ENCODE measurements at regions not wholly inside any gene's neighbourhood (a gene's known extent, or its start where the extent isn't known, plus 50 kb on each side); places are given as distances from the start of the nearest gene placed in this dataset.

- TF ChIP-seq, protein P1, sequence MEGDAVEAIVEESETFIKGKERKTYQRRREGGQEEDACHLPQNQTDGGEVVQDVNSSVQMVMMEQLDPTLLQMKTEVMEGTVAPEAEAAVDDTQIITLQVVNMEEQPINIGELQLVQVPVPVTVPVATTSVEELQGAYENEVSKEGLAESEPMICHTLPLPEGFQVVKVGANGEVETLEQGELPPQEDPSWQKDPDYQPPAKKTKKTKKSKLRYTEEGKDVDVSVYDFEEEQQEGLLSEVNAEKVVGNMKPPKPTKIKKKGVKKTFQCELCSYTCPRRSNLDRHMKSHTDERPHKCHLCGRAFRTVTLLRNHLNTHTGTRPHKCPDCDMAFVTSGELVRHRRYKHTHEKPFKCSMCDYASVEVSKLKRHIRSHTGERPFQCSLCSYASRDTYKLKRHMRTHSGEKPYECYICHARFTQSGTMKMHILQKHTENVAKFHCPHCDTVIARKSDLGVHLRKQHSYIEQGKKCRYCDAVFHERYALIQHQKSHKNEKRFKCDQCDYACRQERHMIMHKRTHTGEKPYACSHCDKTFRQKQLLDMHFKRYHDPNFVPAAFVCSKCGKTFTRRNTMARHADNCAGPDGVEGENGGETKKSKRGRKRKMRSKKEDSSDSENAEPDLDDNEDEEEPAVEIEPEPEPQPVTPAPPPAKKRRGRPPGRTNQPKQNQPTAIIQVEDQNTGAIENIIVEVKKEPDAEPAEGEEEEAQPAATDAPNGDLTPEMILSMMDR (conservative IDR thresholded peaks at IDR 0.05; ENCODE audit: low read depth, low read length), result no peak
- DNase-seq (ENCODE audit: low read depth), result no peak
- H3K4me3 ChIP-seq (ENCODE audit: low read depth, low read length), result no peak overlapping the region
These were observed 842.0 kb downstream of the RPS29 start for GRCh38 chr14:48744202-48744601.

DNA sequence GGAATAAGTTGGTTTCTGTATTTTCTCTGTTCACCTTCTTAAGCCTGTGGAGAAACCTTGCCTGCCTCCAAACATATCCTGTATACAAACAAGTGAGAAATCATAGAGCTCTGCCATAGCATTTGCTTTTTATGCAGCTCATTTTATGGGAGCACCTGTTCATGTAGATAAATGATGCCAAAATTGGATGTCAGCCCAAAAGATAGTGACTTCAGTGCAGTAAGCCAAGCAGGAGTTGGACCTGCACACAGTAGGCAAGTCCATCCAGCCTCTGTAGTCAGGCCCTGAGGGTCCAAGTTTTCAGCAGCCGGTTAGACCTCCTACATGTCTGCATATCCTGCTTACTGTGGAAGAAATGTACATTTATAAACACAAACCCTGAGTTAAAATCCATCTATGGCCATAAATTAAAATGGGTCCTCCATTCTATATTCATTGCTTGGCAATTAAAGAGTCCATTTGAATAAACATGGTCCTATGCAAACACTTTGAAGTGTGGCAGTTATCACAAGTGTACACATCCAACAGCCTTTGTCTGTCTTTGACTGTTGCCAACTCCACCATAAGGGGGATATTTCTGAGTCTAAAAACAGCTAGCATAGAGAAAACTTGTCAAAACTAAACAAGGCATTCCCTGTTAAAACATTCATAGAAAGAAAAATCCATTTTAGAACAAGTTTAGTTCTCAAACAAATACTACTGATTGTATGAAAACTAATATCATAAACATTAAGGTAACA, 847.8 kb downstream of the RPS29 start:
- no peak overlapping the region for H3K4me3 ChIP-seq (ENCODE audit: low read depth, low read length)
- no peak for DNase-seq (ENCODE audit: low read depth)
- TF ChIP-seq, protein P1 (conservative IDR thresholded peaks at IDR 0.05; ENCODE audit: low read depth, low read length), result no peak

- TF ChIP-seq, protein P1 (conservative IDR thresholded peaks at IDR 0.05; ENCODE audit: low read depth, low read length), result no peak
- DNase-seq (ENCODE audit: low read depth), result no peak
- H3K4me3 ChIP-seq (ENCODE audit: low read depth, low read length), result no peak overlapping the region
These were observed 850.6 kb downstream of the RPS29 start for GRCh38 chr14:48735607-48736006.

- TF ChIP-seq, protein P1 (conservative IDR thresholded peaks at IDR 0.05; ENCODE audit: low read depth, low read length), result no peak
- DNase-seq (ENCODE audit: low read depth), result no peak
These were observed 854.9 kb downstream of the RPS29 start for GRCh38 chr14:48731260-48731659.

GRCh38 chr14:48726080-48726642, 860.0 kb downstream of the RPS29 start:
- TF ChIP-seq, protein P1 (conservative IDR thresholded peaks at IDR 0.05; ENCODE audit: low read depth, low read length), result no peak
- DNase-seq (ENCODE audit: low read depth), result no peak
- H3K4me3 ChIP-seq (ENCODE audit: low read depth, low read length), result no peak overlapping the region

More at GRCh38 chr14:48731260-48731659, 854.9 kb downstream of the RPS29 start:
- H3K4me3 ChIP-seq (ENCODE audit: low read depth, low read length), result no peak overlapping the region

DNA sequence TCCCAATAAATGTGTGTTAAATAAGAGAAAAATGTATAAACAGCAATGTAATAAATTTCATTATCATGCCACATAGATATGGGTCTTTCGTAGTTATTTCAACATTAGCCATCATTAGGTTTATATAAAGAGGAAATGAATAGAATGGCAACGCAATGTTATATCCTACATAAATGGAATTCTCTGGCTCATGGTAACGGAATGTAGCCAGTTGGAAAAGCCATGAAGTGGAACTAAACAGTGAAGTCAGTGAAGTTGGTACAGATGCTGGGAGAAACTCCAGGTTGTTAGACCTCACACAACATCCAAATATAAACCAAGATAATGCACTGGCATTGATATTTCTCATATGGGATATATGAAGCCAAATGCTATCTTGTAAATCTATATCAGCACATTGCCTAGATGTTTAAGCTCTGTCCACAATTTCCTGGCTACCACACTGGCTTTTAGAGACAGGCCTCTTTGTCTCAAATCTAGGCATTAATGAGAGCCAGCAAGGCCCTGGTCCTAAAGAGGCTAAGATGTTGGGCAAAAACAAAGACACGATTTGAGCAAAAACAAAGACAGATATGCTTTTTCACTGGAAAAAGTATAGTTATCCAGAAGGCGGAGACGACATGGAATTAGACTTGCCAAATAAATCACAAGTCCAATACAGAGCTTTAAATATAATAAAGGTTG, 861.0 kb downstream of the RPS29 start:
- TF ChIP-seq, protein P1 (conservative IDR thresholded peaks at IDR 0.05; ENCODE audit: low read depth, low read length), result no peak
- H3K4me3 ChIP-seq (ENCODE audit: low read depth, low read length), result no peak overlapping the region
- no peak for DNase-seq (ENCODE audit: low read depth)
